ENCODE measurements at regions not wholly inside any gene's neighbourhood (a gene's known extent, or its start where the extent isn't known, plus 50 kb on each side); places are given as distances from the start of the nearest gene placed in this dataset.

DNA sequence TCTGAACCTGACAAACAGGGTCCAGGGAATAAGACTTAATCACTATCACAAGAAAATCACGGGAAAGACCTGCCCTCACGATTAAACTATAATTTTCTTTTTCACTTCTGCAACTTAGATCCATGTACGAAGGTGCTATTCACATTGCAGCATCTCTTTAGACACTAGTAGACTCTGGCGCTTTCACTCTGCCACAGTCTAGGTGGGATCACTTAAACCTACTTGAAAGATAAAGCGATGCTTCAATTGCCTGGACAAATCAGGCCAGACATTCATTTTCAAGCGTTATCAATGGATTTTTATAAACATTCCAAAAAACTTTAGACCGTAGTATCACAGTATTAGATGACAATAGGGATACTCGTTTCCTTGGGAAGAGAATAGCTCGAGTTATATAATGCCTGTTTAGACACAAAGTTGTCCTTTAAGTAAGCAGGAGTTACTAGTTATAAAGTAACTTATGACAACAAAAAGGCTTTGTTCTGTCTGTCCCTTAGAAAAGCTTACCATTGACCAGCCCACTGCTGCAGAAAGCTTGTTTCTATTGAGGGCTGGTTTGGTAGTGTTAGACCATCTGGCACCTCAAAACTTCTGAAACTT is 367.3 kb downstream of the UTRN start (continued):
- TF ChIP-seq, protein P1, sequence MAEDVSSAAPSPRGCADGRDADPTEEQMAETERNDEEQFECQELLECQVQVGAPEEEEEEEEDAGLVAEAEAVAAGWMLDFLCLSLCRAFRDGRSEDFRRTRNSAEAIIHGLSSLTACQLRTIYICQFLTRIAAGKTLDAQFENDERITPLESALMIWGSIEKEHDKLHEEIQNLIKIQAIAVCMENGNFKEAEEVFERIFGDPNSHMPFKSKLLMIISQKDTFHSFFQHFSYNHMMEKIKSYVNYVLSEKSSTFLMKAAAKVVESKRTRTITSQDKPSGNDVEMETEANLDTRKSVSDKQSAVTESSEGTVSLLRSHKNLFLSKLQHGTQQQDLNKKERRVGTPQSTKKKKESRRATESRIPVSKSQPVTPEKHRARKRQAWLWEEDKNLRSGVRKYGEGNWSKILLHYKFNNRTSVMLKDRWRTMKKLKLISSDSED (CRISPR knock-in tag; IDR thresholded peaks at IDR 0.05): no peak
- TF ChIP-seq CENPX (CRISPR knock-in tag; IDR thresholded peaks at IDR 0.05): no peak
- TF ChIP-seq ZNF383 (CRISPR knock-in tag; IDR thresholded peaks at IDR 0.05; ENCODE audit: borderline replicate concordance): no peak; the same call in 1 of the 2 replicates
- no peak; the same call in 1 of the 2 replicates for TF ChIP-seq ZMYM4 (CRISPR knock-in tag; IDR thresholded peaks at IDR 0.05)
- TF ChIP-seq, protein P2, sequence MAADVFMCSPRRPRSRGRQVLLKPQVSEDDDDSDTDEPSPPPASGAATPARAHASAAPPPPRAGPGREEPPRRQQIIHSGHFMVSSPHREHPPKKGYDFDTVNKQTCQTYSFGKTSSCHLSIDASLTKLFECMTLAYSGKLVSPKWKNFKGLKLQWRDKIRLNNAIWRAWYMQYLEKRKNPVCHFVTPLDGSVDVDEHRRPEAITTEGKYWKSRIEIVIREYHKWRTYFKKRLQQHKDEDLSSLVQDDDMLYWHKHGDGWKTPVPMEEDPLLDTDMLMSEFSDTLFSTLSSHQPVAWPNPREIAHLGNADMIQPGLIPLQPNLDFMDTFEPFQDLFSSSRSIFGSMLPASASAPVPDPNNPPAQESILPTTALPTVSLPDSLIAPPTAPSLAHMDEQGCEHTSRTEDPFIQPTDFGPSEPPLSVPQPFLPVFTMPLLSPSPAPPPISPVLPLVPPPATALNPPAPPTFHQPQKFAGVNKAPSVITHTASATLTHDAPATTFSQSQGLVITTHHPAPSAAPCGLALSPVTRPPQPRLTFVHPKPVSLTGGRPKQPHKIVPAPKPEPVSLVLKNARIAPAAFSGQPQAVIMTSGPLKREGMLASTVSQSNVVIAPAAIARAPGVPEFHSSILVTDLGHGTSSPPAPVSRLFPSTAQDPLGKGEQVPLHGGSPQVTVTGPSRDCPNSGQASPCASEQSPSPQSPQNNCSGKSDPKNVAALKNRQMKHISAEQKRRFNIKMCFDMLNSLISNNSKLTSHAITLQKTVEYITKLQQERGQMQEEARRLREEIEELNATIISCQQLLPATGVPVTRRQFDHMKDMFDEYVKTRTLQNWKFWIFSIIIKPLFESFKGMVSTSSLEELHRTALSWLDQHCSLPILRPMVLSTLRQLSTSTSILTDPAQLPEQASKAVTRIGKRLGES (CRISPR knock-in tag; IDR thresholded peaks at IDR 0.05; ENCODE audit: borderline replicate concordance): no peak
- TF ChIP-seq, protein P3, sequence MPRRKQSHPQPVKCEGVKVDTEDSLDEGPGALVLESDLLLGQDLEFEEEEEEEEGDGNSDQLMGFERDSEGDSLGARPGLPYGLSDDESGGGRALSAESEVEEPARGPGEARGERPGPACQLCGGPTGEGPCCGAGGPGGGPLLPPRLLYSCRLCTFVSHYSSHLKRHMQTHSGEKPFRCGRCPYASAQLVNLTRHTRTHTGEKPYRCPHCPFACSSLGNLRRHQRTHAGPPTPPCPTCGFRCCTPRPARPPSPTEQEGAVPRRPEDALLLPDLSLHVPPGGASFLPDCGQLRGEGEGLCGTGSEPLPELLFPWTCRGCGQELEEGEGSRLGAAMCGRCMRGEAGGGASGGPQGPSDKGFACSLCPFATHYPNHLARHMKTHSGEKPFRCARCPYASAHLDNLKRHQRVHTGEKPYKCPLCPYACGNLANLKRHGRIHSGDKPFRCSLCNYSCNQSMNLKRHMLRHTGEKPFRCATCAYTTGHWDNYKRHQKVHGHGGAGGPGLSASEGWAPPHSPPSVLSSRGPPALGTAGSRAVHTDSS (CRISPR knock-in tag; conservative IDR thresholded peaks at IDR 0.05): no peak
- TF ChIP-seq, protein P4, sequence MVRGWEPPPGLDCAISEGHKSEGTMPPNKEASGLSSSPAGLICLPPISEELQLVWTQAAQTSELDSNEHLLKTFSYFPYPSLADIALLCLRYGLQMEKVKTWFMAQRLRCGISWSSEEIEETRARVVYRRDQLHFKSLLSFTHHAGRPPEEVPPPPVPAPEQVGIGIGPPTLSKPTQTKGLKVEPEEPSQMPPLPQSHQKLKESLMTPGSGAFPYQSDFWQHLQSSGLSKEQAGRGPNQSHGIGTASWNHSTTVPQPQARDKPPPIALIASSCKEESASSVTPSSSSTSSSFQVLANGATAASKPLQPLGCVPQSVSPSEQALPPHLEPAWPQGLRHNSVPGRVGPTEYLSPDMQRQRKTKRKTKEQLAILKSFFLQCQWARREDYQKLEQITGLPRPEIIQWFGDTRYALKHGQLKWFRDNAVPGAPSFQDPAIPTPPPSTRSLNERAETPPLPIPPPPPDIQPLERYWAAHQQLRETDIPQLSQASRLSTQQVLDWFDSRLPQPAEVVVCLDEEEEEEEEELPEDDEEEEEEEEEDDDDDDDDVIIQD (CRISPR knock-in tag; IDR thresholded peaks at IDR 0.05; ENCODE audit: low read depth): peak; percentile 78
- no peak for TF ChIP-seq HDAC6 (IDR thresholded peaks at IDR 0.05; ENCODE audit: low read depth, low read length)
- no peak for TF ChIP-seq XBP1 (CRISPR knock-in tag; IDR thresholded peaks at IDR 0.05)
- no peak for TF ChIP-seq MED8 (CRISPR knock-in tag; IDR thresholded peaks at IDR 0.05; ENCODE audit: insufficient replicate concordance)
- TF ChIP-seq SOX13 (IDR thresholded peaks at IDR 0.05): peak; percentile 80; the same call in 1 of the 2 replicates
- TF ChIP-seq SOX13 (CRISPR knock-in tag; conservative IDR thresholded peaks at IDR 0.05 in 1 of 2, IDR thresholded peaks at IDR 0.05 in 1 of 2): peak in 1 of 2 experiments; percentile 99; a peak in 2 of 4 replicates
- TF ChIP-seq MAFF (IDR thresholded peaks at IDR 0.05; ENCODE audit: low read depth, low read length): no peak
- no peak for TF ChIP-seq REXO4 (CRISPR knock-in tag; IDR thresholded peaks at IDR 0.05; ENCODE audit: borderline replicate concordance)
- no peak for TF ChIP-seq RFXANK (CRISPR knock-in tag; IDR thresholded peaks at IDR 0.05)
- TF ChIP-seq ZNF550 (CRISPR knock-in tag; IDR thresholded peaks at IDR 0.05; ENCODE audit: borderline replicate concordance): no peak
- TF ChIP-seq, protein P5, sequence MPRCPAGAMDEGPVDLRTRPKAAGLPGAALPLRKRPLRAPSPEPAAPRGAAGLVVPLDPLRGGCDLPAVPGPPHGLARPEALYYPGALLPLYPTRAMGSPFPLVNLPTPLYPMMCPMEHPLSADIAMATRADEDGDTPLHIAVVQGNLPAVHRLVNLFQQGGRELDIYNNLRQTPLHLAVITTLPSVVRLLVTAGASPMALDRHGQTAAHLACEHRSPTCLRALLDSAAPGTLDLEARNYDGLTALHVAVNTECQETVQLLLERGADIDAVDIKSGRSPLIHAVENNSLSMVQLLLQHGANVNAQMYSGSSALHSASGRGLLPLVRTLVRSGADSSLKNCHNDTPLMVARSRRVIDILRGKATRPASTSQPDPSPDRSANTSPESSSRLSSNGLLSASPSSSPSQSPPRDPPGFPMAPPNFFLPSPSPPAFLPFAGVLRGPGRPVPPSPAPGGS (CRISPR knock-in tag; IDR thresholded peaks at IDR 0.05): no peak
- TF ChIP-seq ZKSCAN5 (CRISPR knock-in tag; IDR thresholded peaks at IDR 0.05): no peak
- TF ChIP-seq, protein P6, sequence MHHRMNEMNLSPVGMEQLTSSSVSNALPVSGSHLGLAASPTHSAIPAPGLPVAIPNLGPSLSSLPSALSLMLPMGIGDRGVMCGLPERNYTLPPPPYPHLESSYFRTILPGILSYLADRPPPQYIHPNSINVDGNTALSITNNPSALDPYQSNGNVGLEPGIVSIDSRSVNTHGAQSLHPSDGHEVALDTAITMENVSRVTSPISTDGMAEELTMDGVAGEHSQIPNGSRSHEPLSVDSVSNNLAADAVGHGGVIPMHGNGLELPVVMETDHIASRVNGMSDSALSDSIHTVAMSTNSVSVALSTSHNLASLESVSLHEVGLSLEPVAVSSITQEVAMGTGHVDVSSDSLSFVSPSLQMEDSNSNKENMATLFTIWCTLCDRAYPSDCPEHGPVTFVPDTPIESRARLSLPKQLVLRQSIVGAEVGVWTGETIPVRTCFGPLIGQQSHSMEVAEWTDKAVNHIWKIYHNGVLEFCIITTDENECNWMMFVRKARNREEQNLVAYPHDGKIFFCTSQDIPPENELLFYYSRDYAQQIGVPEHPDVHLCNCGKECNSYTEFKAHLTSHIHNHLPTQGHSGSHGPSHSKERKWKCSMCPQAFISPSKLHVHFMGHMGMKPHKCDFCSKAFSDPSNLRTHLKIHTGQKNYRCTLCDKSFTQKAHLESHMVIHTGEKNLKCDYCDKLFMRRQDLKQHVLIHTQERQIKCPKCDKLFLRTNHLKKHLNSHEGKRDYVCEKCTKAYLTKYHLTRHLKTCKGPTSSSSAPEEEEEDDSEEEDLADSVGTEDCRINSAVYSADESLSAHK (CRISPR knock-in tag; IDR thresholded peaks at IDR 0.05; ENCODE audit: borderline replicate concordance): no peak

All from HepG2 (cell line).